Vagina (tissue), 2 donors: ENCODE measurements at regions not wholly inside any gene's neighbourhood (a gene's known extent, or its start where the extent isn't known, plus 50 kb on each side); places are given as distances from the start of the nearest gene placed in this dataset.

ENCODE experiments used
- CTCF ChIP-seq, 3 experiments: fragments of 450-650 bp in 2 of 3; fragments of 200-600 bp in 1 of 3; sonication (generic) in 1 of 3; IDR thresholded peaks; one replicate each; pipeline ENCODE4 v1.5.1; 2017 to 2019; ENCODE audit warnings: antibody characterized with exemption in 3 of 3, mild to moderate bottlenecking in 2 of 3, moderate library complexity in 2 of 3
- POLR2A ChIP-seq, 2 donors: fragments of 450-650 bp; IDR thresholded peaks; one replicate each; pipeline ENCODE4 v1.6.1; 2017; ENCODE audit warnings: antibody characterized with exemption in 2 of 2, mild to moderate bottlenecking in 2 of 2, moderate library complexity in 2 of 2
- POLR2AphosphoS5 ChIP-seq, 2 donors: sonication (generic); formaldehyde crosslinking; IDR thresholded peaks; one replicate each; pipeline ENCODE4 v1.9.0; 2017; ENCODE audit warnings: antibody characterized with exemption in 2 of 2, mild to moderate bottlenecking in 2 of 2, low read depth in 1 of 2; ENCODE audit not compliant: insufficient read depth in 1 of 2

- no peak for TF ChIP-seq CTCF (IDR thresholded peaks at IDR 0.05)
- TF ChIP-seq POLR2A (IDR thresholded peaks at IDR 0.05): no peak
- TF ChIP-seq POLR2AphosphoS5 (IDR thresholded peaks at IDR 0.05; ENCODE audit: insufficient read depth in 1 of 2, low read depth in 1 of 2): no peak
Observed at GRCh38 chr2:160672211-160672610, 178.6 kb upstream of the RBMS1 start.
